Hepatocyte (in vitro differentiated cells): ENCODE measurements at regions not wholly inside any gene's neighbourhood (a gene's known extent, or its start where the extent isn't known, plus 50 kb on each side); places are given as distances from the start of the nearest gene placed in this dataset.

Source experiments
- DNase-seq: peaks from one replicate; pipeline ENCODE4 v3.0.0-alpha.2; 2016; ENCODE audit warnings: low spot score
- H2AFZ ChIP-seq: fragments of 200-600 bp; sonication (generic); 2 replicates; pipeline ENCODE4 v1.6.0; 2016; ENCODE audit warnings: antibody characterized with exemption, mild to moderate bottlenecking
- H3K27ac ChIP-seq: fragments of 200-600 bp; sonication (generic); 2 replicates; pipeline ENCODE4 v1.5.1; 2016; ENCODE audit warnings: mild to moderate bottlenecking
- H3K27me3 ChIP-seq: fragments of 200-600 bp; sonication (generic); 2 replicates; pipeline ENCODE4 v1.6.1; 2016
- H3K36me3 ChIP-seq: fragments of 200-600 bp; sonication (generic); replicated peaks from 2 replicates; pipeline ENCODE4 v1.5.1; 2016; ENCODE audit warnings: low read depth; ENCODE audit not compliant: insufficient read depth
- H3K4me1 ChIP-seq: fragments of 200-600 bp; sonication (generic); 2 replicates; pipeline ENCODE4 v1.5.1; 2016; ENCODE audit warnings: mild to moderate bottlenecking, moderate library complexity; ENCODE audit not compliant: insufficient read depth
- H3K4me2 ChIP-seq: fragments of 200-600 bp; sonication (generic); 2 replicates; pipeline ENCODE4 v1.6.0; 2016
- H3K4me3 ChIP-seq: fragments of 200-600 bp; sonication (generic); 2 replicates; pipeline ENCODE4 v1.5.1; 2016; ENCODE audit warnings: mild to moderate bottlenecking
- H3K79me2 ChIP-seq: fragments of 200-600 bp; sonication (generic); 2 replicates; pipeline ENCODE4 v1.6.0; 2017; ENCODE audit warnings: mild to moderate bottlenecking
- H3K9me2 ChIP-seq: fragments of 200-600 bp; sonication (generic); replicated peaks from 2 replicates; pipeline ENCODE4 v1.6.0; 2017; ENCODE audit warnings: mild to moderate bottlenecking; ENCODE audit not compliant: insufficient read depth
- H3K9me3 ChIP-seq: fragments of 200-600 bp; sonication (generic); 2 replicates; pipeline ENCODE4 v1.5.1; 2016; ENCODE audit warnings: low read depth, mild to moderate bottlenecking
- H4K20me1 ChIP-seq: fragments of 200-600 bp; sonication (generic); 2 replicates; pipeline ENCODE4 v1.6.0; 2016; ENCODE audit warnings: mild to moderate bottlenecking; ENCODE audit not compliant: insufficient read depth, poor library complexity, severe bottlenecking
- EZH2 ChIP-seq: fragments of 200-600 bp; sonication (generic); IDR thresholded peaks from 2 replicates; pipeline ENCODE4 v1.6.1; 2016; ENCODE audit warnings: antibody characterized with exemption, mild to moderate bottlenecking, borderline replicate concordance
- EZH2phosphoT487 ChIP-seq: fragments of 200-600 bp; sonication (generic); IDR thresholded peaks from one replicate; pipeline ENCODE4 v1.6.1; 2018; ENCODE audit warnings: antibody characterized with exemption, mild to moderate bottlenecking, low read depth, moderate library complexity; ENCODE audit not compliant: unreplicated experiment, severe bottlenecking
- WGBS: methylation state at CpG from one replicate; pipeline ENCODE4 v1.1.6; 2016; ENCODE audit warnings: low lambda C conversion rate; ENCODE audit errors: missing lambda C conversion rate; 5-methylcytosine and 5-hydroxymethylcytosine counted together
- TF ChIP-seq, protein P1 (sequence below): fragments of 200-600 bp; sonication (generic); IDR thresholded peaks from 2 replicates; pipeline ENCODE4 v1.5.1; 2016; ENCODE audit warnings: antibody characterized with exemption, mild to moderate bottlenecking; ENCODE audit not compliant: poor library complexity

GRCh38 chr6:21382821-21383449, 210.6 kb upstream of the SOX4 start:
- no peak for DNase-seq
- no peaks in the 10 kb centered on the region for H3K9me2 ChIP-seq
- H3K4me3 ChIP-seq, result no peak overlapping the region
- no peak overlapping the region for H3K27ac ChIP-seq
- TF ChIP-seq, protein P1, sequence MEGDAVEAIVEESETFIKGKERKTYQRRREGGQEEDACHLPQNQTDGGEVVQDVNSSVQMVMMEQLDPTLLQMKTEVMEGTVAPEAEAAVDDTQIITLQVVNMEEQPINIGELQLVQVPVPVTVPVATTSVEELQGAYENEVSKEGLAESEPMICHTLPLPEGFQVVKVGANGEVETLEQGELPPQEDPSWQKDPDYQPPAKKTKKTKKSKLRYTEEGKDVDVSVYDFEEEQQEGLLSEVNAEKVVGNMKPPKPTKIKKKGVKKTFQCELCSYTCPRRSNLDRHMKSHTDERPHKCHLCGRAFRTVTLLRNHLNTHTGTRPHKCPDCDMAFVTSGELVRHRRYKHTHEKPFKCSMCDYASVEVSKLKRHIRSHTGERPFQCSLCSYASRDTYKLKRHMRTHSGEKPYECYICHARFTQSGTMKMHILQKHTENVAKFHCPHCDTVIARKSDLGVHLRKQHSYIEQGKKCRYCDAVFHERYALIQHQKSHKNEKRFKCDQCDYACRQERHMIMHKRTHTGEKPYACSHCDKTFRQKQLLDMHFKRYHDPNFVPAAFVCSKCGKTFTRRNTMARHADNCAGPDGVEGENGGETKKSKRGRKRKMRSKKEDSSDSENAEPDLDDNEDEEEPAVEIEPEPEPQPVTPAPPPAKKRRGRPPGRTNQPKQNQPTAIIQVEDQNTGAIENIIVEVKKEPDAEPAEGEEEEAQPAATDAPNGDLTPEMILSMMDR, result no peak
- no peak for TF ChIP-seq EZH2phosphoT487
- TF ChIP-seq EZH2, result no peak
- no peaks in the 10 kb centered on the region for H3K36me3 ChIP-seq
- H2AFZ ChIP-seq, result no peak overlapping the region
- H3K27me3 ChIP-seq, result no peaks in the 10 kb centered on the region
- H4K20me1 ChIP-seq, result no peaks in the 10 kb centered on the region
- H3K4me2 ChIP-seq, result no peak overlapping the region
- H3K9me3 ChIP-seq, result no peaks in the 10 kb centered on the region
- H3K4me1 ChIP-seq, result peaks cover 6% of the 10 kb centered on the region
- WGBS, result 70% methylated on average over 12 of the region's 12 CpGs
- no peaks in the 10 kb centered on the region for H3K79me2 ChIP-seq

DNA sequence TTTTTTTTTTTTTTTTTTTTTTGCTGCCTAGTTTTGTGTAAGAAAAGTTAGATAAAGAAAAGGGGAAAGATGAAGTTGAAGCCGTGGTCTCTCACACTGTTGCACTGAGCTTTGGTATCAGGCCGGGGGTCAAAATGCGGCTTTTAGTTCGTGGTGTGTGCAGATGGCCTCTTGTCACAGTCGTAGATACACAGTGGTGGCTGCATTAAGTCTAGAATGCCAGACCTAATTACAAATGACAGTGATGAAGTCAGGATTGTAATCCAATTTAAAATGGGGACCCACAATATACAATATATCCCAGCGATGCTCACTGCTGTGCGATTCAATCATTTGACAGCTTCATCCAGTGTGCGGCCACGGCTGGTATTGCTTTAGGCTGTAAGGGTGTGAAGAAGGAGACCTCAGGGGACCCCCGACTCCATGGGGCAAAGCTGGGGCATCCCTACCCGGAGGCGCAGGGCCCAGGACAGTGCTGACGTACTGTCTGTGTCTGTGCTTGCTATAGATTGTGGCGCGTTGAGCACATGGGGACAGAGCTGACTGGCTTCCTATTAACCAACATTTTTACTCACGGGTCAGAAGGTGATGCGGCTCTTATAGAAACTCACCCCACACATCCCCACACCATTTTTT, 210.0 kb upstream of the SOX4 start:
- no peaks in the 10 kb centered on the region for H3K9me3 ChIP-seq
- H3K9me2 ChIP-seq, result no peaks in the 10 kb centered on the region
- no peaks in the 10 kb centered on the region for H4K20me1 ChIP-seq
- WGBS, result 76% methylated on average over 17 of the region's 17 CpGs
- H2AFZ ChIP-seq, result peak overlapping the region; percentile 8
- H3K79me2 ChIP-seq, result no peaks in the 10 kb centered on the region
- H3K27me3 ChIP-seq, result no peaks in the 10 kb centered on the region
- H3K36me3 ChIP-seq, result no peaks in the 10 kb centered on the region
- TF ChIP-seq EZH2phosphoT487, result no peak
- H3K4me2 ChIP-seq, result peak overlapping the region; percentile 8
- H3K4me3 ChIP-seq, result no peak overlapping the region
- H3K4me1 ChIP-seq, result peaks cover 6% of the 10 kb centered on the region
- peak overlapping the region; percentile 52 for H3K27ac ChIP-seq
- no peak for DNase-seq

DNA sequence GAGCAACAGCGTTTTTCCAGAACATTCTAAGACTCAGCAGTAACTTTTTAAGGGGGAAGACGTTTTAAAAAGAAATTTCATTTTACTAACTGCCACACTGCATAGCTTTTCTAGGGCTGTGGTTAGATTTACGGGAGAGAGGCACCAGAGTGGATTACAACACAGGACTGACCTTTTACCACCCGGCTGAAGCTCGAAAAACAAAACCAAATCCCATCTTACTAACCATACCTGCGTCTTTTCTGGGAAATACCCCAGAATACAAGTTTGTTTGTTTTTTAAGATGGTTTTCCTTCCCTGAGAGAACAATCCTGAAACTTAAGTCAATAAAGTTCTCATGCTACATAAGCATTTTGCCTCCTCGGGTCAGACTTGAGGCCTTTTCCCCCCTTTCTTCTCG, 209.3 kb upstream of the SOX4 start:
- H3K4me1 ChIP-seq, result peaks cover 6% of the 10 kb centered on the region
- no peak overlapping the region for H3K4me3 ChIP-seq
- TF ChIP-seq, protein P1, result no peak
- TF ChIP-seq EZH2phosphoT487 (no peak), EZH2 (no peak)
- H3K9me3 ChIP-seq, result no peaks in the 10 kb centered on the region
- no peaks in the 10 kb centered on the region for H3K79me2 ChIP-seq
- H3K27me3 ChIP-seq, result no peaks in the 10 kb centered on the region
- peak overlapping the region; percentile 8 for H2AFZ ChIP-seq
- H3K9me2 ChIP-seq, result no peaks in the 10 kb centered on the region
- no peaks in the 10 kb centered on the region for H3K36me3 ChIP-seq
- peak overlapping the region; percentile 52 for H3K27ac ChIP-seq
- H3K4me2 ChIP-seq, result peak overlapping the region; percentile 8
- H4K20me1 ChIP-seq, result no peaks in the 10 kb centered on the region
- peak; percentile 19 for DNase-seq
- 33% methylated on average over 8 of the region's 8 CpGs for WGBS

DNA sequence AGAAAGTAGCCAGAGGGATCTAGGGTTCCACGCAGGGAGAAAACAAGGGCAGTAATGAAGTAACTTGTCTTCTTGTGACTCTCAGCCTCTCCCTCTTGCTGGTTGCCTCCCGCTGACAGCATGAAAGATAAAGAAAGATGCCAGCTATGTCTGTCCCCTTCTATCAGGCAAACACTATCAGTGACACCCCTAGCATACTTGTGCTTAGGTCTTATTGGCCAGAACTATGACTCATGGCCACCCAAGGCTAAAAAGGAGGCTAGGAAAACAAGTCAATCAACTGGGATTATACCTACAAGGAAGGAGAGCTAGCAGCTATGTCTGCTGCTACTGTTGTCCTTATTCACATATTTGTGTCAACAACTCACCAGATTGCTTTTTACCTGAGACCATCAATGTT, 206.8 kb upstream of the SOX4 start:
- H3K9me3 ChIP-seq, result no peaks in the 10 kb centered on the region
- H3K36me3 ChIP-seq, result no peaks in the 10 kb centered on the region
- H3K4me3 ChIP-seq, result no peak overlapping the region
- H2AFZ ChIP-seq, result no peak overlapping the region
- WGBS, result 50% methylated on average over 2 of the region's 2 CpGs
- H3K79me2 ChIP-seq, result no peaks in the 10 kb centered on the region
- peak; percentile 36 for DNase-seq
- TF ChIP-seq EZH2, result no peak
- TF ChIP-seq EZH2phosphoT487, result no peak
- TF ChIP-seq, protein P1, result no peak
- H3K27ac ChIP-seq, result peak overlapping the region; percentile 22
- H3K4me2 ChIP-seq, result no peak overlapping the region
- no peaks in the 10 kb centered on the region for H4K20me1 ChIP-seq
- no peaks in the 10 kb centered on the region for H3K27me3 ChIP-seq
- H3K9me2 ChIP-seq, result no peaks in the 10 kb centered on the region
- peaks cover 6% of the 10 kb centered on the region for H3K4me1 ChIP-seq
